HUES64 (cell line): ENCODE measurements at regions not wholly inside any gene's neighbourhood (a gene's known extent, or its start where the extent isn't known, plus 50 kb on each side); places are given as distances from the start of the nearest gene placed in this dataset.
"Not testable (repeated sequence)": the region's sequence is repeated elsewhere in the genome, so short reads cannot be mapped to it uniquely, and the experiment has no call there.

Source experiments
- H3K27ac ChIP-seq: 2 replicates; pipeline ENCODE4 v1.7.0; 2013; ENCODE audit warnings: low read depth, low read length, inconsistent platforms
- H3K27me3 ChIP-seq: 2 replicates; pipeline ENCODE4 v1.6.1; 2013; ENCODE audit warnings: mild to moderate bottlenecking, low read length; ENCODE audit not compliant: insufficient read depth
- H3K36me3 ChIP-seq: 2 replicates; pipeline ENCODE4 v1.6.1; 2013; ENCODE audit warnings: mild to moderate bottlenecking, low read length; ENCODE audit not compliant: insufficient read depth
- H3K4me1 ChIP-seq: 2 replicates; pipeline ENCODE4 v1.6.1; 2013; ENCODE audit warnings: mild to moderate bottlenecking, low read length, moderate library complexity; ENCODE audit not compliant: insufficient read depth
- H3K4me3 ChIP-seq: 2 replicates; pipeline ENCODE4 v1.5.1; 2013; ENCODE audit warnings: mild to moderate bottlenecking, low read length, moderate library complexity
- H3K9ac ChIP-seq: 2 replicates; pipeline ENCODE4 v1.6.1; 2013; ENCODE audit warnings: mild to moderate bottlenecking, low read depth, low read length
- H3K9me3 ChIP-seq: 2 replicates; pipeline ENCODE4 v1.6.1; 2013; ENCODE audit warnings: low read depth, low read length; ENCODE audit not compliant: insufficient read depth
- WGBS: fragments of 150-250, 120-280 bp; methylation state at CpG from one replicate; pipeline ENCODE4 v1.1.7; 2013; ENCODE audit warnings: missing lambda C conversion rate; 5-methylcytosine and 5-hydroxymethylcytosine counted together

DNA sequence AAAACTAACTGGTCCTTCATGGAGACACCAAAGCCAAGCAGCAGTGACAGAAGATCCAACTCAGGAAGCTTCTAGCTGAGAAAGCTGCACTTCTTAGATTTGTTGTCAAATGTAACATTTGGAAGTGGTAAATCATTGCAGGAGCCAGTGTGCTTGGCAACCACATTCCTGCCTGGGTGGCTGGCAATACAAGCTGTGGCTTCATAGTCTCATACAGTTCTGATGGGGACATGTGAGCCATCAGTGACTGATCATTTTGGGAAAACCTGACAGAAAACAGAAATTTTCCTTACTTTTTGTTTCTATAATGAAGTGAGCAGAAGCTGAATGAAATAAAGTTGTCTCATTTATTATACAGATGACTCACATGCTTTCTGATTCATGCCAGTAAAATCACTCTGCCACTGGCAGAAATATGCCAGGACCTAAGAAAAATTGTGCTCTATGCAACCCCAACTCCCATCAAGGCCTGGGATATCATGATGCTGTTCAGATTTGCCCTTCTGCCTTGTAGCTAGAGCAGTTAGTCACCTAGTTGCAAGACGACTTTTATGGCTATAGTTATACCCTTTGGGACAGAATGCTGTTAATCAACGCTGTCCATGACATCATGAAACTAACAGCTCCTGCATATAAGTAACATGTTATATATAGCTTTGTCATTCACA lies 508.1 kb downstream of the ADCYAP1 start:
- H3K27ac ChIP-seq: no peak overlapping the region
- no peak overlapping the region for H3K4me3 ChIP-seq
- no peaks in the 10 kb centered on the region for H3K4me1 ChIP-seq
- no peak overlapping the region for H3K9ac ChIP-seq
- no peaks in the 10 kb centered on the region for H3K27me3 ChIP-seq
- no peaks in the 10 kb centered on the region for H3K36me3 ChIP-seq
- 82% methylated on average over 2 of the region's 2 CpGs for WGBS
- H3K9me3 ChIP-seq: no peaks in the 10 kb centered on the region

DNA sequence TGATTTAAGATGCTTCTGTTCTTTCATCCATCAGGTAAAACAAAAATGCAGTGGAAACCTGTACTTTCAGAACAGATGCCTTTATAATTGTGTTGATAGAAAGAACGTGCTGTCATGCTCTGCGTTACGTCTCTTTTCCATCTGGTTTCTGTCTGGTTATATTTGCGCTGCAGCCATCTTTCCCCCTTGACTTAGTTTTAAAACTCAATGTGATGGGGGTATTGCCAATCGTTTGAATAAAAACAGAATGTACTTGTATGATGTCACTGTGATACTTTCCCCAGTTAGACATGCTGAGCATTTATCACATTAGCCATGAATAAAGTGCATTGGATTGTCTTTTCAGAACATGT lies 508.6 kb downstream of the ADCYAP1 start:
- H3K9ac ChIP-seq: no peak overlapping the region
- no peaks in the 10 kb centered on the region for H3K36me3 ChIP-seq
- 91% methylated on average over 5 of the region's 5 CpGs for WGBS
- H3K4me3 ChIP-seq: no peak overlapping the region
- H3K4me1 ChIP-seq: no peaks in the 10 kb centered on the region
- no peak overlapping the region for H3K27ac ChIP-seq
- no peaks in the 10 kb centered on the region for H3K27me3 ChIP-seq
- no peaks in the 10 kb centered on the region for H3K9me3 ChIP-seq

DNA sequence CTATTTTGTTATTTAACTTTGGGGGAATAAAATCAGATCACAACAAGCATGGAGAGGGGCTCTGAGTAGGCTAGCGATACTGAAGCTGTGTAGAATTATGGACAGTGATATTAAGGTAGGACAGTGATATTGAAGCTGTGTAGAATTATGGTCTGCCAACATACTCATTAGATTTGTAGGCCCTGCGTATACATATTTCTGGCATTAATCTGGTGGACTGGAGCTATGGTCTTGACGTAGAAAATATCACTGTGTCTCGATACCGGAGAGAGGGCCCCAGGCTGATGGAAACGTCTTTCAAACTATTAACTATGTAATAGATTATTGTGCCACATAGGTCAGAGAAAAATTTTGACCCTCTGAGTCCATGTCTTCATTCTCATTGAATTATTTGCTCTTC lies 511.4 kb downstream of the ADCYAP1 start:
- no peaks in the 10 kb centered on the region for H3K27me3 ChIP-seq
- no peak overlapping the region for H3K9ac ChIP-seq
- H3K9me3 ChIP-seq: no peaks in the 10 kb centered on the region
- H3K4me1 ChIP-seq: no peaks in the 10 kb centered on the region
- no peak overlapping the region for H3K4me3 ChIP-seq
- 97% methylated on average over 6 of the region's 6 CpGs for WGBS
- no peak overlapping the region for H3K27ac ChIP-seq
- H3K36me3 ChIP-seq: no peaks in the 10 kb centered on the region

DNA sequence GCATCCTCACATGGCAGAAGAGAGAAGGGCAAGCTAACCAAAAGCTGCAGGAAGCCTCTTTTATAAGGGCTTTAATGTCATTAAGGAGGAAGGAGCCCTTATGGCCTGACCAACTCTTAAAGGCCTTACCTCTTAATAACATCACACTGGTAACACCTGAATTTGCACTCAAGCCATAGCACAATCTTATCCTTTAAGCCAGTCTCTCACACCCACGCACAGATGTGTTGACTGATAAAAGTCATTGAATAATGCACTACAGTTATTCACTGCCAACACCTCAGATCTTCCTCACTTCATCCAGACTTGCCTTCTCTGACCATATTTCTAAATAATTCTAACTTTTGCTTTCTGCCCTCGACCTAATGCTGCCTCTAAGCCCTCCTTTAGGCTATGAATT lies 516.8 kb downstream of the ADCYAP1 start:
- no peaks in the 10 kb centered on the region for H3K36me3 ChIP-seq
- H3K4me3 ChIP-seq: no peak overlapping the region
- 88% methylated on average over 2 of the region's 2 CpGs for WGBS
- no peak overlapping the region for H3K27ac ChIP-seq
- no peaks in the 10 kb centered on the region for H3K4me1 ChIP-seq
- H3K9ac ChIP-seq: no peak overlapping the region
- H3K27me3 ChIP-seq: no peaks in the 10 kb centered on the region
- H3K9me3 ChIP-seq: no peaks in the 10 kb centered on the region

DNA sequence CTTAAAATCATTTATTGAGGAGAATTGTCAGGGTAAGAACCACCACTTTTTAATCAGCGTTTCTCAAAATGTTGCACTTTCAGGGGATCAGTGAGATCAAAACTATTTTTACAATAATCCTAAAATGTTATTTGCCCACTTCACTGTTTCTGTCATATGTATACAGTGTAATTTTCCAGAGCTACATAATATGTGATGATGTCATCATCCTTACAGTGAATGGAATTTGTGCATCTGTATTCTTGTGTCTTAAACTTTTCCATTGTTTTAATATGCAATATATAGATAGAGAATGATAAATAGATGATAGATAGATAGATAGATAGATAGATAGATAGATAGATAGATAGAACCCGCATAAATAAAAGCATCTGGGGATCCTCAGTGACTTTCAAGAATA lies 518.0 kb downstream of the ADCYAP1 start:
- H3K9ac ChIP-seq: no peak overlapping the region
- no peaks in the 10 kb centered on the region for H3K27me3 ChIP-seq
- H3K27ac ChIP-seq: no peak overlapping the region
- no peaks in the 10 kb centered on the region for H3K9me3 ChIP-seq
- no peaks in the 10 kb centered on the region for H3K36me3 ChIP-seq
- H3K4me3 ChIP-seq: no peak overlapping the region
- WGBS: 98% methylated on average over 2 of the region's 2 CpGs
- no peaks in the 10 kb centered on the region for H3K4me1 ChIP-seq

DNA sequence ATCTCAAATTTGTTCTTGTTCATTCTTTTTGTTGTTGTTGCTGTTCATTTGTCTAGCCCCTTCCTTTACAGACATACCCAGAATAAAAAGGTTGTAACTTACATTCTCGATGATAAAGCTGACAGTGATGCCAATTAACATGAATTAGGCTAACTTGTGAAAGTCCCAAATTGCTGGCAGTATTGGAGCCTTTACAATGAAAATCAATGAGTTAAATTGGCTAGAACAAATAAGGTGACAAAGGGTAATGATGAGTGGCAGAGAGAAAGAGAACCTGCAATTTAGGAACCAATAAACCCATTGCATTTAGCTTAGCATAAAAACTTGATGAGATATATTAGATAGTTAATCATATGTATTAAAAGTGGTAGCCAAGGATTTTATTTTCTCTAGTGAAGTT lies 521.0 kb downstream of the ADCYAP1 start:
- no peak overlapping the region for H3K9ac ChIP-seq
- no peak overlapping the region for H3K27ac ChIP-seq
- H3K27me3 ChIP-seq: no peaks in the 10 kb centered on the region
- no peak overlapping the region for H3K4me3 ChIP-seq
- no peaks in the 10 kb centered on the region for H3K36me3 ChIP-seq
- WGBS: 88% methylated on average over 1 of the region's 1 CpG
- H3K4me1 ChIP-seq: no peaks in the 10 kb centered on the region
- no peaks in the 10 kb centered on the region for H3K9me3 ChIP-seq

DNA sequence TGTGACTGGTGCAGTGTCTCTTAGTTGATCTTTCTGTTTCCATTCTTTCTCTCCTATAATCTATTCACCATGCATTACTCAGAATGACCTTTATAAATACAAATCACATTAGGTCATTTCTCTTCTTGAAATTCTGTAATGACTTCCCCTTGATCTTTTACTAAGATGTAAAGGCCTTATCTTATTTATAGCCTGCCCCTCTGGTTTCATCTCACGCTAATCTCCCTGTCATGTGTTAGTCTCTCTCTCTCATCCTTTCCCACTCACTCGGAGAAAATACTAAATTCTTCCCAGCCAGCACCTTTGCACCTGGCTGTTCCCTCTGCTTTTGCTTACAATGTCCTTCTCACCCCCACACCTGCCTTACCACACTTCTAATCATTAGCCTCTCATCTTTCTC lies 530.8 kb downstream of the ADCYAP1 start:
- Histone ChIP-seq H3K27me3 (no peaks in the 10 kb centered on the region), H3K9ac (no peak overlapping the region), H3K36me3 (no peaks in the 10 kb centered on the region), H3K9me3 (no peaks in the 10 kb centered on the region), H3K27ac (no peak overlapping the region), H3K4me1 (no peaks in the 10 kb centered on the region), H3K4me3 (no peak overlapping the region)
- 89% methylated on average over 2 of the region's 2 CpGs for WGBS

DNA sequence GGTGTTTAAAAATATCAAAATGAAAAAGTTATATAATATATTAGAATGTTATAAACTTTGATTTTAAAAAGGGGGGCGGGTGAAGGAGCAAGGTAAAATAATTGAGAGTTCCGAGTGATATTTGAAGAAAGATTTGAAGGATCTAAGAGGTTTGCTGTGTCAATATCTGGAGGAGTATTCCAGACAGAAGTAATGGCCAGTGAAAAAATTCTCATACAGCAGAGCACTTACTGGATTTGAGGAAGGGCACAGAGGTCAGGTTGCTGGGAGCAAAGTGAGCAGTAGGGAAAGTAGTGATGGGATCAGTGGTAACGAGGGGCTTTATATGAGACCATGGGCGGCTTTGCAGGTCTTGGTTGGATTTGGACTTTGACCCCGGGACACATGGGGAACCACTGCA lies 531.5 kb downstream of the ADCYAP1 start:
- H3K9ac ChIP-seq: no peak overlapping the region
- no peaks in the 10 kb centered on the region for H3K4me1 ChIP-seq
- H3K27me3 ChIP-seq: no peaks in the 10 kb centered on the region
- H3K27ac ChIP-seq: no peak overlapping the region
- WGBS: 94% methylated on average over 5 of the region's 5 CpGs
- H3K9me3 ChIP-seq: no peaks in the 10 kb centered on the region
- no peak overlapping the region for H3K4me3 ChIP-seq
- H3K36me3 ChIP-seq: no peaks in the 10 kb centered on the region

DNA sequence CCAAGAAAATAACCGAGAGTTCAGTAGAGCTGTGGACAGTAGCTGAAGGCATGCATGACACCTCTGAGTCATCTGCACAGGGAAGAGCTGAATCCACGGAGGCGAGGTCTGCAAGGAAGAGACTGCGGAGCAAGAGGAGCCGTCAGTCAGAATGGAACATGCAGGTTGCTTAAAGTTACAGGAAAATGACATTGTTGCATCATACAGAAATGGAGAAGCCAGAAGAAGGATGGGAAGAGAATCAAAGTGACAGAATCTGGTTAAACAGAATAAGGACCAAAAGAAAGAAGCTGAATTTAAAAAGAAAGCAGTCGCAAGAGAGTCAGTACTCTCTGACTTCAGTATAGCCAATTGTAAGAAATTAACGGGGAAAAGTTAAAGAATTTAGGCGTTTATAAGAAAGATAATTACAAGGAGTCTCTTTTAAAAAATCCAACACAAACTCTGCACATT lies 533.8 kb downstream of the ADCYAP1 start:
- H3K4me1 ChIP-seq: no peaks in the 10 kb centered on the region
- no peaks in the 10 kb centered on the region for H3K36me3 ChIP-seq
- no peaks in the 10 kb centered on the region for H3K27me3 ChIP-seq
- 77% methylated on average over 7 of the region's 8 CpGs for WGBS
- H3K27ac ChIP-seq: no peak overlapping the region
- no peaks in the 10 kb centered on the region for H3K9me3 ChIP-seq
- no peak overlapping the region for H3K9ac ChIP-seq
- no peak overlapping the region for H3K4me3 ChIP-seq

DNA sequence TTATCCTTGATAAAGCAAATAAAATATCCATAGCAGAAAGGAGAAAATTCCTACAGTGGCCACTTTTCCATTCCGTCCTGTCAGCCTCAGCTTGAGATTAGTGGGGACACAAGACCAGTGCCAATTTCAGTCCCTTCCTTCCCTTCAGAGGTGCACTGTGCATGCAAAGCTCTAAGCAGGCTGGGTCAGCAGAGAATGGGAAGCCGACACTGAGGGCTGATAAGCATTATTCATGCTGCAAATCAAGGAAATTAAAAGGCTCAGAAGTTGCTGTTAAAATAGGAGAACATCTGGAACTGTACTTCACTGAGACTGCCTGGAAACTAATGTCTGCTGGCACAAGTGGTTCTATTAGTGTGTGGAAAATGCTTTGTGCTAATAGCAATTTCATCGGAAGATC lies 534.3 kb downstream of the ADCYAP1 start:
- 90% methylated on average over 3 of the region's 3 CpGs for WGBS
- no peaks in the 10 kb centered on the region for H3K4me1 ChIP-seq
- H3K4me3 ChIP-seq: no peak overlapping the region
- H3K27ac ChIP-seq: no peak overlapping the region
- H3K36me3 ChIP-seq: no peaks in the 10 kb centered on the region
- H3K9ac ChIP-seq: no peak overlapping the region
- no peaks in the 10 kb centered on the region for H3K27me3 ChIP-seq
- no peaks in the 10 kb centered on the region for H3K9me3 ChIP-seq

DNA sequence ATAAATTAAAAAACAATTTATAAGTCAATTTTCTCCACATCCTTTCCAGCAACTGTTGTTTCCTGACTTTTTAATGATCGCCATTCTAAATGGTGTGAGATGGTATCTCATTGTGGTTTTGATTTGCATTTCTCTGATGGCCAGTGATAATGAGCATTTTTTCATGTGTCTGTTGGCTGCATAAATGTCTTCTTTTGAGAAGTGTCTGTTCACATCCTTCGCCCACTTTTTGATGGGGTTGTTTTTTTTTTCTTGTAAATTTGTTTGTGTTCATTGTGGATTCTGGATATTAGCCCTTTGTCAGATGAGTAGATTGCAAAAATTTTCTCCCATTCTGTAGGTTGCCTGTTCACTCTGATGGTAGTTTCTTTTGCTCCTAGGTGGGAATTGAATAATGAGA lies 539.4 kb downstream of the ADCYAP1 start:
- not testable (repeated sequence) for H3K4me3 ChIP-seq, H3K9me3 ChIP-seq, H3K4me1 ChIP-seq, H3K27ac ChIP-seq, H3K9ac ChIP-seq, H3K27me3 ChIP-seq, H3K36me3 ChIP-seq
- no CpG with 5 or more reads among the region's 2 CpGs for WGBS

DNA sequence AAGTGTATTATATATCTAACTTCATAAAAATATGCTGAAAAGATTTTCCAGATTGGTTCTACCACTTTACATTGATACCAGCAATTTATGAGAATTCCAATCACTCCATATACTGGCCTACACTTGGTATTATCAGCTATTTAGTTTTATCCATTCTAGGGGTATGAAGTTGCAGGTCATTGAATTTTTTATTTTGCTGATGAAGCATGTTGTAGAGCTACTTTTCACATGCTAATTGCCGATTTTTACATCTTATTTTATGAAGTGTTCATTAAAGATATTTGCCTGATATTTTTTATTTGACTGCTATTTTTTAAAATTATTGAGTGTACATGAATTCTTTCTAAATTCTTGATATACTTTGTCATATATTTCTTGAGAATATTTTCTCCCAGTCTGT lies 542.1 kb downstream of the ADCYAP1 start:
- no peaks in the 10 kb centered on the region for H3K4me1 ChIP-seq
- H3K9me3 ChIP-seq: no peaks in the 10 kb centered on the region
- no peak overlapping the region for H3K9ac ChIP-seq
- H3K27ac ChIP-seq: no peak overlapping the region
- no CpG with 5 or more reads among the region's 1 CpG for WGBS
- H3K36me3 ChIP-seq: no peaks in the 10 kb centered on the region
- no peaks in the 10 kb centered on the region for H3K27me3 ChIP-seq
- no peak overlapping the region for H3K4me3 ChIP-seq
